Left ventricle myocardium inferior (tissue), 1 donor: ENCODE measurements at regions not wholly inside any gene's neighbourhood (a gene's known extent, or its start where the extent isn't known, plus 50 kb on each side); places are given as distances from the start of the nearest gene placed in this dataset.

Experiments
- DNase-seq: peaks from one replicate; pipeline ENCODE4 v3.0.0-alpha.2; 2020
- H3K27ac ChIP-seq: fragments of 200-600 bp; replicated peaks from 2 replicates; pipeline ENCODE4 v1.8.0; 2021
- H3K27me3 ChIP-seq: fragments of 200-600 bp; 2 replicates; pipeline ENCODE4 v1.8.0; 2021; ENCODE audit warnings: low read depth
- H3K36me3 ChIP-seq: fragments of 200-600 bp; 2 replicates; pipeline ENCODE4 v1.8.0; 2021
- H3K4me1 ChIP-seq: fragments of 200-600 bp; 2 replicates; pipeline ENCODE4 v1.8.0; 2021
- H3K4me3 ChIP-seq: fragments of 200-600 bp; 2 replicates; pipeline ENCODE4 v1.8.0; 2021; ENCODE audit warnings: mild to moderate bottlenecking, moderate library complexity
- H3K9me3 ChIP-seq: fragments of 200-600 bp; replicated peaks from 2 replicates; pipeline ENCODE4 v1.8.0; 2021
- intact Hi-C: fragments of 100-400 bp; cut with micrococcal nuclease; formaldehyde crosslinking; loops from one replicate; pipeline ENCODE4 v1.11.0; 2022
- TF ChIP-seq, protein P1 (sequence below): fragments of 200-600 bp; IDR thresholded peaks from 2 replicates; pipeline ENCODE4 v1.8.0; 2021; ENCODE audit warnings: antibody characterized with exemption, mild to moderate bottlenecking, borderline replicate concordance
- donor health status: DM: no; HTN: yes; CAD: no; lungs with severe emphysema.

DNA sequence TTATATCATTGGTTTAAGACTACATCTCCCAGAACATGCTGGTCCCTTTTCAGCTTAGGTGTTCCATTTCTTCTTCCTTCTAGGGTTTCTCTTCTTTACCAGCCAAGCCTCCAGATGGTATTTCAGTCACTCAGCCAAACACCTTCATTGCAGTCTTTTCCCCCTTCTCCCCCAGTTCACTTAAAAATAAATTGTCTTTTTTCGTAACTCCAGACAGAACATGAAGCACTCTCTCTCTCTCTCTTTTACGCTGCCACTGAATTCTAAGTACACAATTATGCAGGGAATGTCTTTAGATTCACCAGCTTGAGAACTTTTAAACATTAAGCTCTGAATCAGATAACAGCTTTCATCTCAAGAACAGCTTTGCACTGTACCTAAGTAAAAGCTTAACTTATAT, 419.7 kb upstream of the BRINP1 start:
- Histone ChIP-seq H3K36me3 (no peaks in the 10 kb centered on the region), H3K4me1 (no peaks in the 10 kb centered on the region), H3K9me3 (no peaks in the 10 kb centered on the region), H3K4me3 (no peak overlapping the region), H3K27me3 (no peaks in the 10 kb centered on the region), H3K27ac (no peak overlapping the region)
- TF ChIP-seq, protein P1, sequence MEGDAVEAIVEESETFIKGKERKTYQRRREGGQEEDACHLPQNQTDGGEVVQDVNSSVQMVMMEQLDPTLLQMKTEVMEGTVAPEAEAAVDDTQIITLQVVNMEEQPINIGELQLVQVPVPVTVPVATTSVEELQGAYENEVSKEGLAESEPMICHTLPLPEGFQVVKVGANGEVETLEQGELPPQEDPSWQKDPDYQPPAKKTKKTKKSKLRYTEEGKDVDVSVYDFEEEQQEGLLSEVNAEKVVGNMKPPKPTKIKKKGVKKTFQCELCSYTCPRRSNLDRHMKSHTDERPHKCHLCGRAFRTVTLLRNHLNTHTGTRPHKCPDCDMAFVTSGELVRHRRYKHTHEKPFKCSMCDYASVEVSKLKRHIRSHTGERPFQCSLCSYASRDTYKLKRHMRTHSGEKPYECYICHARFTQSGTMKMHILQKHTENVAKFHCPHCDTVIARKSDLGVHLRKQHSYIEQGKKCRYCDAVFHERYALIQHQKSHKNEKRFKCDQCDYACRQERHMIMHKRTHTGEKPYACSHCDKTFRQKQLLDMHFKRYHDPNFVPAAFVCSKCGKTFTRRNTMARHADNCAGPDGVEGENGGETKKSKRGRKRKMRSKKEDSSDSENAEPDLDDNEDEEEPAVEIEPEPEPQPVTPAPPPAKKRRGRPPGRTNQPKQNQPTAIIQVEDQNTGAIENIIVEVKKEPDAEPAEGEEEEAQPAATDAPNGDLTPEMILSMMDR = no peak
- intact Hi-C loops = no loop called here
- DNase-seq = no peak

- Histone ChIP-seq H3K36me3 (no peaks in the 10 kb centered on the region), H3K9me3 (no peaks in the 10 kb centered on the region), H3K4me3 (no peak overlapping the region), H3K4me1 (no peaks in the 10 kb centered on the region), H3K27ac (no peak overlapping the region), H3K27me3 (no peaks in the 10 kb centered on the region)
- no peak for DNase-seq
- intact Hi-C loops = no loop called here
- TF ChIP-seq, protein P1 = no peak
These were observed 412.7 kb upstream of the BRINP1 start for GRCh38 chr9:119781886-119782285.

DNA sequence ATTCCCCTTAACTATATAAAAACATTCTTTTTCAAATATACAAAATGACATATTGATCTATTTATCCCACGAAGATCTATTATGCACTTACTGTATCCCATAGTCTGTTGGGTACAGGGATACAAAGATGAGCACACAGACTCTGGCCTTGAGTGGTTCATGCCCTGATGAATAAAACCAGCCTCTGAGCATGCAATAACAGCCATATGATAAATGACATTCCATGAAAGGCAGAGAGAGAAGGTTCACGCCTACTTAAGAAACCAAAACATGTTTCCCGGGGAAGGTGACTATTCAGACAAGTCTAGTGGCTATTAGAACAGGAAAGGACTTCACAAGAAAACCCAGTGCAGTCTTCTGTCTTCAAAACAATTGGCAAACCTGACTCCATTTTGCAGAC, 406.2 kb upstream of the BRINP1 start:
- DNase-seq = no peak
- Histone ChIP-seq H3K36me3 (no peaks in the 10 kb centered on the region), H3K4me1 (no peaks in the 10 kb centered on the region), H3K27me3 (no peaks in the 10 kb centered on the region), H3K4me3 (no peak overlapping the region), H3K27ac (no peak overlapping the region), H3K9me3 (no peaks in the 10 kb centered on the region)
- intact Hi-C loops = no loop called here
- TF ChIP-seq, protein P1 = no peak

- Histone ChIP-seq H3K4me1 (no peaks in the 10 kb centered on the region), H3K27me3 (no peaks in the 10 kb centered on the region), H3K4me3 (no peak overlapping the region), H3K36me3 (no peaks in the 10 kb centered on the region), H3K27ac (no peak overlapping the region), H3K9me3 (no peaks in the 10 kb centered on the region)
- no peak for DNase-seq
- TF ChIP-seq, protein P1 = no peak
- intact Hi-C loops = no loop called here
These were observed 404.6 kb upstream of the BRINP1 start for GRCh38 chr9:119773823-119774222.

DNA sequence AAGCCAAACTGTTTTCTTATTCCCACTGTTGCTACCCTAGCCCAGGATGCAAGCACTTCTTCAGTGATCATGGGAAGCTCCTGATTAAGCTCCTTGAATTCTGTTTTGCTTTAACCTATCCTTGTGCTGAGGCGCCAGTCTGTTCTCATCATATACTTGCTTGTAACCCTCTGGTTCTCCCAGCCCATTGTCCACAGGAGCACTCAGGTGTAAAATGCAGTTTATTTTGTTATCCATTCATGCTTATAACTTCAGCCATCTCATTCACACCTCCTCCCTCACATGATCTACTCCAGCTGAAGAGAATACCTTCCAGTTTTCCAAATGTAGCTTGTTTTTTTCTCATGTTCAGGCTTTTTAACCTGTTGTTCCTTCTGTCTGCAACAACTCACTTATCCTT, 402.1 kb upstream of the BRINP1 start:
- no peaks in the 10 kb centered on the region for H3K36me3 ChIP-seq
- no peak overlapping the region for H3K27ac ChIP-seq
- TF ChIP-seq, protein P1 = no peak
- no peak overlapping the region for H3K4me3 ChIP-seq
- H3K4me1 ChIP-seq = no peaks in the 10 kb centered on the region
- peaks cover 4% of the 10 kb centered on the region for H3K27me3 ChIP-seq
- intact Hi-C loops = no loop called here
- no peak for DNase-seq
- H3K9me3 ChIP-seq = no peaks in the 10 kb centered on the region

- Histone ChIP-seq H3K36me3 (no peaks in the 10 kb centered on the region), H3K4me3 (no peak overlapping the region), H3K9me3 (no peaks in the 10 kb centered on the region), H3K4me1 (no peaks in the 10 kb centered on the region), H3K27me3 (peaks cover 4% of the 10 kb centered on the region), H3K27ac (no peak overlapping the region)
- no peak for DNase-seq
- intact Hi-C loops = no loop called here
- TF ChIP-seq, protein P1 = no peak
These were observed 399.0 kb upstream of the BRINP1 start for GRCh38 chr9:119768266-119768665.
